ENCODE measurements at regions not wholly inside any gene's neighbourhood (a gene's known extent, or its start where the extent isn't known, plus 50 kb on each side); places are given as distances from the start of the nearest gene placed in this dataset.

DNA sequence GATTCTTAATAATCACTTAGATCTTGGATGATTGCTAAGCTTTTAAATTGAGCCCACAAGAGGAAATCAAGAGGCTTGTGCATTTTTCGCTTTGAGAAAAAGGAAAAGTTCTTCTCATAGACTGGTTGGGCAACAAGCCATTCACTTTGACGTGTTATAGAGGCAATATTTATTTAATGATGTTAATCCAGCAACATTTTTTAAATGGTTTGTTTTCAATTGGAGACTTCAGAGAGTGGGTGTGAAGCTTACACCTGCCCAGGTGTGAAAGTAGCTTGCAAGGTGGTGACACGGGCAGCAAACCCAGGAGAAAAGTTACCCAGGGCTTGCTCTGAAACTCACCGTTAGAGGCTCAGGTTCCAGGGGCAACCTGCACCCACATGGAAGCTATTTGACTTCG lies 858.9 kb downstream of the GALR1 start:
- peak in 1 of 2 donors; percentile 37 for DNase-seq (ENCODE audit: low spot score in 2 of 2)
- H3K4me3 ChIP-seq (ENCODE audit: low read depth, poor library complexity, severe bottlenecking): no peak overlapping the region
- 61 to 63% methylated on average over 5 of the region's 5 CpGs for WGBS, 2 donors
- intact Hi-C loops (cut with DNase I; ENCODE audit: low total_unique reads): no loop called here
- TF ChIP-seq POLR2A (IDR thresholded peaks at IDR 0.05): no peak
- TF ChIP-seq, protein P1, sequence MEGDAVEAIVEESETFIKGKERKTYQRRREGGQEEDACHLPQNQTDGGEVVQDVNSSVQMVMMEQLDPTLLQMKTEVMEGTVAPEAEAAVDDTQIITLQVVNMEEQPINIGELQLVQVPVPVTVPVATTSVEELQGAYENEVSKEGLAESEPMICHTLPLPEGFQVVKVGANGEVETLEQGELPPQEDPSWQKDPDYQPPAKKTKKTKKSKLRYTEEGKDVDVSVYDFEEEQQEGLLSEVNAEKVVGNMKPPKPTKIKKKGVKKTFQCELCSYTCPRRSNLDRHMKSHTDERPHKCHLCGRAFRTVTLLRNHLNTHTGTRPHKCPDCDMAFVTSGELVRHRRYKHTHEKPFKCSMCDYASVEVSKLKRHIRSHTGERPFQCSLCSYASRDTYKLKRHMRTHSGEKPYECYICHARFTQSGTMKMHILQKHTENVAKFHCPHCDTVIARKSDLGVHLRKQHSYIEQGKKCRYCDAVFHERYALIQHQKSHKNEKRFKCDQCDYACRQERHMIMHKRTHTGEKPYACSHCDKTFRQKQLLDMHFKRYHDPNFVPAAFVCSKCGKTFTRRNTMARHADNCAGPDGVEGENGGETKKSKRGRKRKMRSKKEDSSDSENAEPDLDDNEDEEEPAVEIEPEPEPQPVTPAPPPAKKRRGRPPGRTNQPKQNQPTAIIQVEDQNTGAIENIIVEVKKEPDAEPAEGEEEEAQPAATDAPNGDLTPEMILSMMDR (IDR thresholded peaks at IDR 0.05): no peak

DNA sequence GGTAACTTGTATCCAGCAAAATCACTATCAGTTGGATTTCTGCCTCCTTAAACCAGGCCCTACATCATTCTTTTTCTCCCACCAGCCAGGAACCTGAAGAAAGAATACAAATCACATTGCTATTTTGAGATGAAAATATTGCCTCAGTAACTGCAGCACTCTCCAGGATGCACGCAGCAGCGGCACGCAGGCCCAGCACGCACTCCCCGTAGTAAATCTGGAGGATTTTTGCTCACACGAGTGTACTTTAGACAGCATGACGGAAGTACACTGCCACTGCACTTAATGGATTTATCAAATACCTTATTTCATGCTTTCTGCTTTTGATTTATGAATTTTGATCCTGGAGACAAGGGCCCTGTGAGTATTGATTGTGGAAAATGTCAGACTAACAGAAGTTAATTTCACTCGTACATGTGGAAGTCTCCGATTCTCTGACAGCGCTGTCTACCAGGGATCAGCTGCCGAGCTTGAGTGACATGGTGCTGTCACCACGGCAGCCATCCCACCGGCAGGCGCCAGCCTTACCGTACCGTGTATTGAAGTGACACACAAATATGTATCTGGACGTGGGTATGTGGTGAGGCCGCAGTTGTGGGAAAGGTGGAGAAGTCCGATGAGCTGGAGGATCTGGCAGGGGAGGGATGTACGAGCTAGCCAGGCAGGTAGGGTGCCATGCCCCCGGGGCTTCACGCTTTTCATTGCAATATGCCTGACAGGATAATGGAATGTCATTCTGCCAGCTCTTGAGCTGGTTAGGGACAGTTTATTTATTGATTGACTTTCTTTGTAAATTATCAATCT lies 863.7 kb downstream of the GALR1 start:
- DNase-seq (ENCODE audit: low spot score in 2 of 2): peak in 1 of 2 donors; percentile 68
- H3K4me3 ChIP-seq (ENCODE audit: low read depth, poor library complexity, severe bottlenecking): no peak overlapping the region
- intact Hi-C loops (cut with DNase I; ENCODE audit: low total_unique reads): loop anchor here (10.0 kb wide), 1 partner anchor 61 kb away; no protein-coding TSS in a partner anchor
- TF ChIP-seq, protein P1 (IDR thresholded peaks at IDR 0.05): no peak
- TF ChIP-seq POLR2A (IDR thresholded peaks at IDR 0.05): no peak
- 71 to 84% methylated on average over 22 of the region's 22 CpGs for WGBS, 2 donors

DNA sequence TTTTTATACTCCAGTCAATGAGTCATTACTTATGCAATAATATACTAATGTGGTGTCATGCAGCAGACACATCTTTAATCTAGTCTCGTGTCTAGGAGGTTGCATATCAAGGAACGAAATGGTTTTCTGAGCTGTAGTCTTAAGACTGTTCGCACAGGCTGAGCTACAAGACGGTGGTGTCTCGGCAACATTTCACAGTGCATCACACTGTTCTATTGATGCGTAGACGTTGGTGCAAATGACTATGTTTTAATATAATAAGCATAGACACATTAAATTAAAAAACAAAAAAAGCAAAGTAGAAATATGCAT lies 864.2 kb downstream of the GALR1 start:
- WGBS, 2 donors: 86 to 89% methylated on average over 7 of the region's 7 CpGs
- TF ChIP-seq POLR2A (IDR thresholded peaks at IDR 0.05): no peak
- peak in 1 of 2 donors; percentile 2 for DNase-seq (ENCODE audit: low spot score in 2 of 2)
- intact Hi-C loops (cut with DNase I; ENCODE audit: low total_unique reads): loop anchor here (10.0 kb wide), 1 partner anchor 61 kb away; no protein-coding TSS in a partner anchor
- no peak overlapping the region for H3K4me3 ChIP-seq (ENCODE audit: low read depth, poor library complexity, severe bottlenecking)

DNA sequence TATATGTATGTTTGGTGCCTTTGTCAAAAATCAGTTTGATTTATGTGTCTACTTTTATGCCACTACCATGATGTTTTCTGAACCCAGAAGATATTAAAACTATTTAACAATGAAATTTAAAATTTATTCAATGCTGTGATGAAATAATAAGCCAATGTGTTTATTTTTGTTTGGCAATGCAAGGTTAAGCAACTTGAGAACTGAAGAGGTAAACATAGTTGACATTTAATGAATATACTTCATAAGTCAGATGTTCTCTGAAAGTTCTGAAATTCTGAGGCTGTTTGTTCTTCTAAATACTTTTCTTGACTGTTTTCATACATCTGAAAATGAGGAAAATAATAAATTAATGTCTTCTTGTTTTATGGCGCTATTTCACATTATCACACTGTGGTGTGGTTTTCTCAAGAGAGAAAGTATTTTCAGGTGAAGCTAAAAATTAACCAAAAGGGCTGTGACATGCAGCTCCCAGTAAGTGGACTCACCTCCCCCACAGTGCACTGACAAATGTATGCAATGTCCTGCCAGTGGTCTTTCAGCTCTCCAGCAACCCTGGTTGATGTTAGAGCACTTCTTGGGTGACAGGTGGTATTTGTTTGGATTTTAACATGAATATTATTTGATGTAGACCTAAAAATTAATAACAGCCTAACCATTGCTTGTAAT lies 863.6 kb upstream of the SALL3 start:
- no peak overlapping the region for H3K4me3 ChIP-seq (ENCODE audit: low read depth, poor library complexity, severe bottlenecking)
- WGBS, 2 donors: 98 to 100% methylated on average over 1 of the region's 1 CpG
- TF ChIP-seq POLR2A (IDR thresholded peaks at IDR 0.05): no peak
- TF ChIP-seq, protein P1 (IDR thresholded peaks at IDR 0.05): no peak
- intact Hi-C loops (cut with DNase I; ENCODE audit: low total_unique reads): loop anchor here (10.0 kb wide), 1 partner anchor 59 kb away; no protein-coding TSS in a partner anchor
- peak in 1 of 2 donors; percentile 10 for DNase-seq (ENCODE audit: low spot score in 2 of 2)

DNA sequence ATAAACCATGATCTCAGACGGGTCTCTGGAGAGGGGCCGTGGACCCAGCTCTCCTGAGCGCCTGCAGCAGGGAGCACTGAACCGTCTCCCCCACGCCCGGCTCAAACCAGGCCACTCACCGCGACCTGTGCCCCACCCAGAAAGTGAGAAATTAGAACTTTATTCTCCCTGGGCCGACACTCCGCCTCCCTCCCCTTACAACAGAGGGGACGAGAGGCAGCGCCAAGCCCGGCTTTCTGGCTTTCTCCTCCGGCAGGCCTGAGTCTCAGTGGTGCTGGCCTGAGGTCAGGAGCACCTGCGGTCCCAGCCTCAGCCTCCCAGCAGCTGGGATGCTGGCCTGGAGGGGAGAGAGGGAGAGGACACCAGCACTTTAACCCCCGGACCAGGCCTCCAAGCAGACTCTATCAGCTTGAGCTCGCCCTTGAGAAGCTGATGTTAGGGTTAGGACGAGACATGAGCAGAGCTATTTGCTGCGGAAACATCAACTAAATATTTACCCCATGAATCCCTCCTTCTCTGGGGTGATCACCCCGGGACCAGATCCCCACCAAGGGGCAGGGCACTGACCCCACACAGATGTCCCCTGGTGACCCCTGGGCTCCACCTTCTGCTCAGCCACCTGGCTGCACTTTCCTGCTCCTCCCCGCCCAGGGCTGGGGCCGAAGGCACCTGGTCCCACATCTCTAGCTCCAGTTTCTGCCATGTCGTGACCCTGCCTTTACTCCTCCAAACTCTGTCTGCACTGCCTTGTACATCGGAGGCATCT lies 856.3 kb upstream of the SALL3 start:
- peak in 1 of 2 donors; percentile 67 for DNase-seq (ENCODE audit: low spot score in 2 of 2)
- no peak overlapping the region for H3K4me3 ChIP-seq (ENCODE audit: low read depth, poor library complexity, severe bottlenecking)
- intact Hi-C loops (cut with DNase I; ENCODE audit: low total_unique reads): no loop called here
- WGBS, 2 donors: 83 to 84% methylated on average over 23 to 24 of the region's 24 CpGs
- TF ChIP-seq, protein P1 (IDR thresholded peaks at IDR 0.05): no peak
- TF ChIP-seq POLR2A (IDR thresholded peaks at IDR 0.05): no peak
